GM23338 (cell line): ENCODE measurements at regions not wholly inside any gene's neighbourhood (a gene's known extent, or its start where the extent isn't known, plus 50 kb on each side); places are given as distances from the start of the nearest gene placed in this dataset.

Source experiments
- ATAC-seq: fragments of 200-7000 bp; cut with Tn5 transposase; 3 replicates; pipeline ENCODE4 v1.9.1; 2020
- DNase-seq: peaks from one replicate; pipeline ENCODE4 v3.0.0-alpha.2; 2015; ENCODE audit warnings: low spot score
- H2AFZ ChIP-seq: fragments of 200-600 bp; sonication (generic); 2 replicates; pipeline ENCODE4 v1.8.0; 2016; ENCODE audit warnings: antibody characterized with exemption, mild to moderate bottlenecking, moderate library complexity
- H3F3A ChIP-seq: fragments of 200-600 bp; sonication (generic); replicated peaks from 2 replicates; pipeline ENCODE4 v1.8.0; 2017; ENCODE audit warnings: antibody characterized with exemption, mixed run types, low read depth
- H3K27ac ChIP-seq: fragments of 200-600 bp; sonication (generic); 2 replicates; pipeline ENCODE4 v1.6.1; 2016; ENCODE audit warnings: low read depth
- H3K27me3 ChIP-seq: fragments of 200-600 bp; sonication (generic); 2 replicates; pipeline ENCODE4 v1.8.0; 2016; ENCODE audit warnings: mild to moderate bottlenecking, mixed run types, moderate library complexity; ENCODE audit not compliant: insufficient read depth
- H3K36me3 ChIP-seq: fragments of 200-600 bp; sonication (generic); 2 replicates; pipeline ENCODE4 v1.8.0; 2016; ENCODE audit warnings: mild to moderate bottlenecking; ENCODE audit not compliant: insufficient read depth
- H3K4me1 ChIP-seq: fragments of 200-600 bp; sonication (generic); 2 replicates; pipeline ENCODE4 v1.8.0; 2016; ENCODE audit warnings: mild to moderate bottlenecking, moderate library complexity; ENCODE audit not compliant: insufficient read depth
- H3K4me2 ChIP-seq: fragments of 200-600 bp; sonication (generic); 2 replicates; pipeline ENCODE4 v1.7.1; 2017; ENCODE audit warnings: mixed run types
- H3K4me3 ChIP-seq: fragments of 200-600 bp; sonication (generic); 2 replicates; pipeline ENCODE4 v1.6.1; 2016; ENCODE audit warnings: mixed run types
- H3K79me2 ChIP-seq: fragments of 200-600 bp; sonication (generic); replicated peaks from 2 replicates; pipeline ENCODE4 v1.8.0; 2017; ENCODE audit warnings: mild to moderate bottlenecking; ENCODE audit not compliant: insufficient read depth
- H3K9me2 ChIP-seq: fragments of 200-600 bp; sonication (generic); 2 replicates; pipeline ENCODE4 v1.8.0; 2017; ENCODE audit not compliant: insufficient read depth
- H4K20me1 ChIP-seq: fragments of 200-600 bp; sonication (generic); replicated peaks from 2 replicates; pipeline ENCODE4 v1.8.0; 2017; ENCODE audit warnings: mild to moderate bottlenecking; ENCODE audit not compliant: insufficient read depth
- H3K27ac Mint-ChIP-seq: 2 replicates; pipeline ENCODE4 v1.8.0; 2020; ENCODE audit warnings: inconsistent platforms, mild to moderate bottlenecking, moderate library complexity, mixed read lengths
- H3K27me3 Mint-ChIP-seq: 3 replicates; pipeline ENCODE4 v1.8.0; 2022; ENCODE audit warnings: low read depth, mild to moderate bottlenecking, moderate library complexity, mixed read lengths, inconsistent platforms; ENCODE audit not compliant: insufficient read depth, poor library complexity
- H3K36me3 Mint-ChIP-seq: 3 replicates; pipeline ENCODE4 v1.8.0; 2021; ENCODE audit warnings: low read depth, mild to moderate bottlenecking, inconsistent platforms, moderate library complexity, mixed read lengths
- H3K4me1 Mint-ChIP-seq: 3 replicates; pipeline ENCODE4 v1.8.0; 2020; ENCODE audit warnings: mild to moderate bottlenecking, inconsistent platforms, mixed read lengths
- H3K4me3 Mint-ChIP-seq: 3 replicates; pipeline ENCODE4 v1.8.0; 2021; ENCODE audit warnings: moderate library complexity, mild to moderate bottlenecking, inconsistent platforms, mixed read lengths
- H3K9me3 Mint-ChIP-seq: 3 replicates; pipeline ENCODE4 v1.8.0; 2020; ENCODE audit warnings: moderate library complexity, mild to moderate bottlenecking, inconsistent platforms, mixed read lengths
- CREB1 ChIP-seq: fragments of 250-450 bp; sonication (Bioruptor Pico); IDR thresholded peaks from 2 replicates; pipeline ENCODE4 v1.5.0; 2020; ENCODE audit warnings: low read depth, mild to moderate bottlenecking, moderate library complexity
- CTCF ChIP-seq, 2 experiments: fragments of 200-600 bp in 1 of 2; sonication (generic) in 1 of 2; conservative IDR thresholded peaks; 2 replicates each; pipeline versions ENCODE4 v1.5.1 to v1.6.1; 2016 to 2017; ENCODE audit warnings: antibody characterized with exemption in 2 of 2, low read depth in 2 of 2, mild to moderate bottlenecking in 2 of 2, moderate library complexity in 1 of 2
- EZH2 ChIP-seq: fragments of 200-600 bp; sonication (generic); IDR thresholded peaks from one replicate; pipeline ENCODE4 v1.8.0; 2017; ENCODE audit warnings: antibody characterized with exemption, mild to moderate bottlenecking, low read depth; ENCODE audit not compliant: unreplicated experiment
- EZH2phosphoT487 ChIP-seq: fragments of 200-600 bp; sonication (generic); IDR thresholded peaks from one replicate; pipeline ENCODE4 v1.8.1; 2018; ENCODE audit warnings: antibody characterized with exemption; ENCODE audit not compliant: unreplicated experiment
- JUNB ChIP-seq: IDR thresholded peaks from one replicate; pipeline ENCODE4 v1.6.1; 2016; ENCODE audit warnings: antibody characterized with exemption; ENCODE audit not compliant: unreplicated experiment
- NANOG ChIP-seq: IDR thresholded peaks from 2 replicates; pipeline ENCODE4 v1.6.1; 2016; ENCODE audit warnings: antibody characterized with exemption, borderline replicate concordance
- POLR2AphosphoS5 ChIP-seq: IDR thresholded peaks from 2 replicates; pipeline ENCODE4 v1.6.1; 2016; ENCODE audit warnings: antibody characterized with exemption, low read depth
- STAT1 ChIP-seq: IDR thresholded peaks from one replicate; pipeline ENCODE4 v1.6.1; 2016; ENCODE audit warnings: antibody characterized with exemption; ENCODE audit not compliant: unreplicated experiment
- ZNF114 ChIP-seq: fragments of 250-450 bp; sonication (Bioruptor Pico); IDR thresholded peaks from 2 replicates; pipeline ENCODE4 v1.5.0; 2020; ENCODE audit warnings: mild to moderate bottlenecking, moderate library complexity
- ZNF331 ChIP-seq: fragments of 250-450 bp; sonication (Bioruptor Pico); IDR thresholded peaks from 2 replicates; pipeline ENCODE4 v1.5.0; 2020; ENCODE audit warnings: low read depth, mild to moderate bottlenecking, moderate library complexity
- TF ChIP-seq, protein P1 (sequence below): IDR thresholded peaks from 2 replicates; pipeline ENCODE4 v1.6.1; 2016; ENCODE audit warnings: antibody characterized with exemption
- TF ChIP-seq, protein P2 (sequence below): fragments of 250-450 bp; sonication (Bioruptor Pico); IDR thresholded peaks from 2 replicates; pipeline ENCODE4 v1.5.0; 2020; ENCODE audit warnings: mild to moderate bottlenecking, moderate library complexity
- TF ChIP-seq, protein P3 (sequence below): IDR thresholded peaks from one replicate; pipeline ENCODE4 v1.6.1; 2018; ENCODE audit warnings: antibody characterized with exemption; ENCODE audit not compliant: unreplicated experiment

- H3K36me3 Mint-ChIP-seq: no peaks in the 10 kb centered on the region
- H3K4me3 ChIP-seq: no peak overlapping the region
- H3K4me3 Mint-ChIP-seq: no peak overlapping the region
- H3K4me1 Mint-ChIP-seq: peaks cover 82% of the 10 kb centered on the region
- H3K36me3 ChIP-seq: no peaks in the 10 kb centered on the region
- peaks cover 4% of the 10 kb centered on the region for H3K27me3 Mint-ChIP-seq
- H3K27me3 ChIP-seq: no peaks in the 10 kb centered on the region
- H3F3A ChIP-seq: no peaks in the 10 kb centered on the region
- H3K27ac Mint-ChIP-seq: no peak overlapping the region
- peaks cover 45% of the 10 kb centered on the region for H3K79me2 ChIP-seq
- TF ChIP-seq EZH2phosphoT487: no peak
- TF ChIP-seq, protein P1, sequence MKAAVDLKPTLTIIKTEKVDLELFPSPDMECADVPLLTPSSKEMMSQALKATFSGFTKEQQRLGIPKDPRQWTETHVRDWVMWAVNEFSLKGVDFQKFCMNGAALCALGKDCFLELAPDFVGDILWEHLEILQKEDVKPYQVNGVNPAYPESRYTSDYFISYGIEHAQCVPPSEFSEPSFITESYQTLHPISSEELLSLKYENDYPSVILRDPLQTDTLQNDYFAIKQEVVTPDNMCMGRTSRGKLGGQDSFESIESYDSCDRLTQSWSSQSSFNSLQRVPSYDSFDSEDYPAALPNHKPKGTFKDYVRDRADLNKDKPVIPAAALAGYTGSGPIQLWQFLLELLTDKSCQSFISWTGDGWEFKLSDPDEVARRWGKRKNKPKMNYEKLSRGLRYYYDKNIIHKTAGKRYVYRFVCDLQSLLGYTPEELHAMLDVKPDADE: no peak
- TF ChIP-seq NANOG: no peak
- TF ChIP-seq EZH2: no peak
- no peak for TF ChIP-seq JUNB
- TF ChIP-seq CTCF (conservative IDR thresholded peaks at IDR 0.05; ENCODE audit: low read depth in 2 of 2): no peak
- no peak for TF ChIP-seq CREB1 (CRISPR knock-in tag)
- TF ChIP-seq, protein P2, sequence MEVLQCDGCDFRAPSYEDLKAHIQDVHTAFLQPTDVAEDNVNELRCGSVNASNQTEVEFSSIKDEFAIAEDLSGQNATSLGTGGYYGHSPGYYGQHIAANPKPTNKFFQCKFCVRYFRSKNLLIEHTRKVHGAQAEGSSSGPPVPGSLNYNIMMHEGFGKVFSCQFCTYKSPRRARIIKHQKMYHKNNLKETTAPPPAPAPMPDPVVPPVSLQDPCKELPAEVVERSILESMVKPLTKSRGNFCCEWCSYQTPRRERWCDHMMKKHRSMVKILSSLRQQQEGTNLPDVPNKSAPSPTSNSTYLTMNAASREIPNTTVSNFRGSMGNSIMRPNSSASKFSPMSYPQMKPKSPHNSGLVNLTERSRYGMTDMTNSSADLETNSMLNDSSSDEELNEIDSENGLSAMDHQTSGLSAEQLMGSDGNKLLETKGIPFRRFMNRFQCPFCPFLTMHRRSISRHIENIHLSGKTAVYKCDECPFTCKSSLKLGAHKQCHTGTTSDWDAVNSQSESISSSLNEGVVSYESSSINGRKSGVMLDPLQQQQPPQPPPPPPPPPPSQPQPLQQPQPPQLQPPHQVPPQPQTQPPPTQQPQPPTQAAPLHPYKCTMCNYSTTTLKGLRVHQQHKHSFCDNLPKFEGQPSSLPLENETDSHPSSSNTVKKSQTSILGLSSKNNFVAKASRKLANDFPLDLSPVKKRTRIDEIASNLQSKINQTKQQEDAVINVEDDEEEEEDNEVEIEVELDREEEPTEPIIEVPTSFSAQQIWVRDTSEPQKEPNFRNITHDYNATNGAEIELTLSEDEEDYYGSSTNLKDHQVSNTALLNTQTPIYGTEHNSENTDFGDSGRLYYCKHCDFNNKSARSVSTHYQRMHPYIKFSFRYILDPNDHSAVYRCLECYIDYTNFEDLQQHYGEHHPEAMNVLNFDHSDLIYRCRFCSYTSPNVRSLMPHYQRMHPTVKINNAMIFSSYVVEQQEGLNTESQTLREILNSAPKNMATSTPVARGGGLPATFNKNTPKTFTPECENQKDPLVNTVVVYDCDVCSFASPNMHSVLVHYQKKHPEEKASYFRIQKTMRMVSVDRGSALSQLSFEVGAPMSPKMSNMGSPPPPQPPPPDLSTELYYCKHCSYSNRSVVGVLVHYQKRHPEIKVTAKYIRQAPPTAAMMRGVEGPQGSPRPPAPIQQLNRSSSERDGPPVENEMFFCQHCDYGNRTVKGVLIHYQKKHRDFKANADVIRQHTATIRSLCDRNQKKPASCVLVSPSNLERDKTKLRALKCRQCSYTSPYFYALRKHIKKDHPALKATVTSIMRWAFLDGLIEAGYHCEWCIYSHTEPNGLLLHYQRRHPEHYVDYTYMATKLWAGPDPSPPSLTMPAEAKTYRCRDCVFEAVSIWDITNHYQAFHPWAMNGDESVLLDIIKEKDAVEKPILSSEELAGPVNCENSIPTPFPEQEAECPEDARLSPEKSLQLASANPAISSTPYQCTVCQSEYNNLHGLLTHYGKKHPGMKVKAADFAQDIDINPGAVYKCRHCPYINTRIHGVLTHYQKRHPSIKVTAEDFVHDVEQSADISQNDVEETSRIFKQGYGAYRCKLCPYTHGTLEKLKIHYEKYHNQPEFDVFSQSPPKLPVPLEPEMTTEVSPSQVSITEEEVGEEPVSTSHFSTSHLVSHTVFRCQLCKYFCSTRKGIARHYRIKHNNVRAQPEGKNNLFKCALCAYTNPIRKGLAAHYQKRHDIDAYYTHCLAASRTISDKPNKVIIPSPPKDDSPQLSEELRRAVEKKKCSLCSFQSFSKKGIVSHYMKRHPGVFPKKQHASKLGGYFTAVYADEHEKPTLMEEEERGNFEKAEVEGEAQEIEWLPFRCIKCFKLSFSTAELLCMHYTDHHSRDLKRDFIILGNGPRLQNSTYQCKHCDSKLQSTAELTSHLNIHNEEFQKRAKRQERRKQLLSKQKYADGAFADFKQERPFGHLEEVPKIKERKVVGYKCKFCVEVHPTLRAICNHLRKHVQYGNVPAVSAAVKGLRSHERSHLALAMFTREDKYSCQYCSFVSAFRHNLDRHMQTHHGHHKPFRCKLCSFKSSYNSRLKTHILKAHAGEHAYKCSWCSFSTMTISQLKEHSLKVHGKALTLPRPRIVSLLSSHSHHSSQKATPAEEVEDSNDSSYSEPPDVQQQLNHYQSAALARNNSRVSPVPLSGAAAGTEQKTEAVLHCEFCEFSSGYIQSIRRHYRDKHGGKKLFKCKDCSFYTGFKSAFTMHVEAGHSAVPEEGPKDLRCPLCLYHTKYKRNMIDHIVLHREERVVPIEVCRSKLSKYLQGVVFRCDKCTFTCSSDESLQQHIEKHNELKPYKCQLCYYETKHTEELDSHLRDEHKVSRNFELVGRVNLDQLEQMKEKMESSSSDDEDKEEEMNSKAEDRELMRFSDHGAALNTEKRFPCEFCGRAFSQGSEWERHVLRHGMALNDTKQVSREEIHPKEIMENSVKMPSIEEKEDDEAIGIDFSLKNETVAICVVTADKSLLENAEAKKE (CRISPR knock-in tag): no peak
- TF ChIP-seq POLR2AphosphoS5: no peak
- TF ChIP-seq ZNF331 (CRISPR knock-in tag): no peak
- no peak for TF ChIP-seq STAT1
- TF ChIP-seq ZNF114 (CRISPR knock-in tag): no peak
- TF ChIP-seq, protein P3, sequence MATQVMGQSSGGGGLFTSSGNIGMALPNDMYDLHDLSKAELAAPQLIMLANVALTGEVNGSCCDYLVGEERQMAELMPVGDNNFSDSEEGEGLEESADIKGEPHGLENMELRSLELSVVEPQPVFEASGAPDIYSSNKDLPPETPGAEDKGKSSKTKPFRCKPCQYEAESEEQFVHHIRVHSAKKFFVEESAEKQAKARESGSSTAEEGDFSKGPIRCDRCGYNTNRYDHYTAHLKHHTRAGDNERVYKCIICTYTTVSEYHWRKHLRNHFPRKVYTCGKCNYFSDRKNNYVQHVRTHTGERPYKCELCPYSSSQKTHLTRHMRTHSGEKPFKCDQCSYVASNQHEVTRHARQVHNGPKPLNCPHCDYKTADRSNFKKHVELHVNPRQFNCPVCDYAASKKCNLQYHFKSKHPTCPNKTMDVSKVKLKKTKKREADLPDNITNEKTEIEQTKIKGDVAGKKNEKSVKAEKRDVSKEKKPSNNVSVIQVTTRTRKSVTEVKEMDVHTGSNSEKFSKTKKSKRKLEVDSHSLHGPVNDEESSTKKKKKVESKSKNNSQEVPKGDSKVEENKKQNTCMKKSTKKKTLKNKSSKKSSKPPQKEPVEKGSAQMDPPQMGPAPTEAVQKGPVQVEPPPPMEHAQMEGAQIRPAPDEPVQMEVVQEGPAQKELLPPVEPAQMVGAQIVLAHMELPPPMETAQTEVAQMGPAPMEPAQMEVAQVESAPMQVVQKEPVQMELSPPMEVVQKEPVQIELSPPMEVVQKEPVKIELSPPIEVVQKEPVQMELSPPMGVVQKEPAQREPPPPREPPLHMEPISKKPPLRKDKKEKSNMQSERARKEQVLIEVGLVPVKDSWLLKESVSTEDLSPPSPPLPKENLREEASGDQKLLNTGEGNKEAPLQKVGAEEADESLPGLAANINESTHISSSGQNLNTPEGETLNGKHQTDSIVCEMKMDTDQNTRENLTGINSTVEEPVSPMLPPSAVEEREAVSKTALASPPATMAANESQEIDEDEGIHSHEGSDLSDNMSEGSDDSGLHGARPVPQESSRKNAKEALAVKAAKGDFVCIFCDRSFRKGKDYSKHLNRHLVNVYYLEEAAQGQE: no peak
- H3K4me1 ChIP-seq: peaks cover 46% of the 10 kb centered on the region
- no peaks in the 10 kb centered on the region for H4K20me1 ChIP-seq
- H3K9me2 ChIP-seq: no peaks in the 10 kb centered on the region
- no peak overlapping the region for H2AFZ ChIP-seq
- no peak overlapping the region; the same call in 1 of the 2 replicates for H3K27ac ChIP-seq
- no peak overlapping the region for H3K4me2 ChIP-seq
- DNase-seq (no peak), ATAC-seq (no peak)
- H3K9me3 Mint-ChIP-seq: no peaks in the 10 kb centered on the region
These were observed 106.3 kb downstream of the C9orf152 start for GRCh38 chr9:110101531-110102161.
